ENCODE measurements at regions not wholly inside any gene's neighbourhood (a gene's known extent, or its start where the extent isn't known, plus 50 kb on each side); places are given as distances from the start of the nearest gene placed in this dataset.

DNA sequence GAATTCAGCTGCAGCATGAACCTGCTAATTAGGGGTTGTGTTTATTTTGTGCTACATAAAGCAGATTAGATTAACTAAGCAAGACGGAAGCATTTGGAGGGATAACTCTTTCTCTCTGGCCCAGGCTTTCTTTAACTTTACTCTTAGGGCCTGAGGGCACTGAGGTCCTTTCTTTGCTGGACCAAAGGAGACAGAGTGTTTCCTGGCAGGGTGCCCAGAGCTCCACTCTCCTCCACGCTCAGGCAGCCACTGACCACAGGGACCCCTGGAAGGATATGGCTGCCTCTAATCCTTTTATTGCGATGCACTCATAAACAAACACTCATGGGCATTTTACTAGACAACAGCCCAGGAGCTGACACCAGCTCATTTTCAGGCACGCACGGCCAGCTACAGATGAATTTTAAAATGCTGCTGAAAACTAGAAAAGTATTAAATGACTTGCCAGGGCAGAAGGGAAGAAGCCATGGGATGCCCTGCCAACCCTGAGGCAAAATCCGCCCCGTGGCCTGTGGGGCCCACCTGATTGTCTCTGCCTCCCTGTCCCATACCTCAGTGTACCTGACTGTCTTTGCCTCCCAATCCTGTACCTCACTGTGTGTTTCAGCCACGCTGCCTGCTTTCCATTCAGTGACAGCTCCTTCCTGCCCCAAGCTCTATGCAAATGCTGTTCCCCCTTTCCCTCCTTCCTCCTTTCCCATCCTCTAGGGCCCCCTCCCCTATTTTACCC is 192.6 kb upstream of the NAV2 start:
- no peak for DNase-seq (ENCODE audit: low spot score)

DNA sequence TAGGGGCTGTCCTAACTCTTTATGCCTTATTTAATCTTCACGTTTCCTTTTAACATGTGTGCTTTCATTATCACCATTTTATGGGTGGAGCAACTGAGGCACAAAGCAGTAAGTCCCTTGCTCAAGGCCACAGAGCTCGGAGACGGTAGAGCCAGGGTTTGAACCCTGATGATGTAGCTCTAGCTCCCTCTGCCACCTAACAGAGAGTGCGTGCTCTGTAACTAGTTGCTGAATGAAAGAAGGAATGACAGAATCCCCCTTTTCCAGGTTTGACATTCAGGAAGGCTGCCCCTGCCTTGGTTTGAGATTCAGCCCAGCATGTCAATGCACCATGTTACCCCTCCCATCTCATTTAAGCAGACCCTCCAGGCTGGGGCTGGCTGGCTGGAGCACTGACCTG is 193.3 kb upstream of the NAV2 start:
- no peak for DNase-seq (ENCODE audit: low spot score)

DNA sequence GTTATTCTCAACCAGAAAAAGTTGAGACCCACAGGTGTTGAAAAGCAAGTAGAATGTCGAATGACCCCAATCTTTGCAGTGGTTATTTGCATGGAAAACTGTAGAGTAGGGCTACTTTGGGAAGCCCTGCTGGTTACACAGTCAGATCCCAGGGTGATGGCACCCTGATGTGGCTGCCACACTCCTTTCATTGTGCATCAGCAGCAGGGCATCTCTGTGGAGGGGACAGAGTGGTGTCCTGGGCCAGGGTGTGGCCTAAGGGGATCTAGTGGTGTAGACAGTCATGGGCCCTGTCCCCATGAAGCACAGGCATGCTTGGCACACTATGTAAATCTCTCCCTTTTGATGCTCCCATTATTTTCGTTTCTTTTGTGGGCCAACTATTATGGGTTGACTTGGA is 199.4 kb upstream of the NAV2 start:
- DNase-seq (ENCODE audit: low spot score), result no peak

DNA sequence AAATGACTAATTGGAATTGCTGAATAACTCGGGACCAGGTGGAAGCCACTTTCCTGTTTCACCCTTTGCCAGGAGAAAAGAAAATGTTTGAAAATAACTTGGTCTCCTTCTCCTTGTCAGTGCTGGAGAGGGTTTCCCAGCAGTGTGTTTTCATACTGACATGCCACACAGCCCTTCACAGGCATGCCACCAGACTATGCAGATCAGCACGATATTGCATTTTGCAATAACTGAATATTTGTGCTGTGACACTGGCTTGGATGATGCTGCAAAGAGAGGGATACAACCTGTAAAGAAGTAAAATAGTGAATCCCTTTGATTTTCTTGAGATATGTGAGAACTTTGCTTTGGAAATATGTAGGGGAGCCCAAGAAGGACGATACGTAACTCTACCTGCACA is 200.0 kb upstream of the NAV2 start:
- no peak for DNase-seq (ENCODE audit: low spot score)

DNA sequence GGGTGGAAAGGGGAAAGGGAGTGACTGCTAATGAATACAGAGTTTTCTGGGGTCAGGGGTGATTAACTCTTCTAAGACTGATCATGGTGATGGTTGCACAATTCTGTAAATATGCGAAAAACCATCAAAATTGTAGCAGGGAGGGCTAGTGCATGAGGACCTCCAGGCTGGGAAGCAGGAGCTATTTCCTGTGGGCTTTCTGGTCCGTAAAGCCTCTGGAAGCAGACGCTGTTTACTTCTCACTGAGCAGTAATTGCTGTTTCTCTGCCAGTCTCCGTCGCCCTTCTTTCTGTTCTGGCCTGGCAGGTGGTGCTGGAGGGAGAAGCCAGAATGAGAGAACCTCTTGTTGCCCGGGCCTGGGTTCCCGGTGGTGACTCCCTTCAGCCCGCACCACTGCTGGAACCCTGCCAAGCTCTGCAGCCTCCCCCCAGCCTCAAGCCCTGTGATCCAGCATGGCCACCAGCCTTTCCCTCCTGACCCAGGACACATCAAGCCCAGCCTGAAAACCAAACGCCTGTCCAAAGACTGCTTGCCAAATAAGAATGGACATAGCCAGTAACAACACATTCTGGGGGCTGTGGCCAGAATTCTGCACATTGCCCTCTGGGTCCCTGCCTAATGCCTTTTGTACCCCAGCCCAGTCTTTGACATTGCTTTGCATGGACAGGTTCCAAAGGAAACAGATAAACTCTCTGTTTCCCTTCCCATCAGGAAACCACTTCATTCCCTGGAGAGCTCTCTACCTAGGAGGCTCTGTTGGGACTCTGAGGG is 201.0 kb upstream of the NAV2 start:
- no peak for DNase-seq (ENCODE audit: low spot score)

DNA sequence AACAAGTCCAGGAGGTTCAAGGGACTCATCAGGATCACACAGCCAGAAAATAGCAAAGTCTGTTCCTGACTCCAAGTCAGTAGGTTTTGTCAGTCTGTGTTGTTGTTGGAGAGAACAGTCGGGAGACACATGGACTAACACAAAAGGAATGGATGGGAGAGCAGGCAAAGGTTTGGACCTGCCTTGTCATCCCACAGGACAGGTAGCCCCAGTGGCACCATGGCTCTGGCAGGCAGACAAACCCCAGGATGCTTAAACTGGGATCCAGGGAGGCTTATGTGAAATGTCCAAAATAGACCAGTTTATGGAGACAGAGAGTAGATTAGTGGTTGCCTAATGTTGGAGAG is 201.6 kb upstream of the NAV2 start:
- no peak for DNase-seq (ENCODE audit: low spot score)

DNA sequence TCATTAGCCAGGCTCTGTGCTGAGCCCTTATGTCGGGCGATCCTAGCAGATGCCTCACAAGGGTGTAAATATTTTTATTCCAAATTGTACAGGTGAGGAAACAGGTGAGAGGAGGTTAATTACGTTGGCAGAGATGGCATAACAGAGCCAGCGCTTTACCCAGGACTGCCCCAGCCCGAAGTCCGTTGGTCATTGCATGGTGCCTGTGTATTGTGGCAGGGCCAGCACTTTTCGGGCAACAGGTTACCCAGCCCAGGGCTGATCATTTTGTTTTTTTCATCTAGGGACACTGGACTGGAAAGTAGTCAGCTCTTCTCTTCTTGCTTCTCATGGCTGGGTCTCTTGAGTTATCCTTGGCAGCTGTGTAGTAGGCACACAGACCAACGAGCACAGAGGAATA is 202.2 kb upstream of the NAV2 start:
- no peak for DNase-seq (ENCODE audit: low spot score)

DNA sequence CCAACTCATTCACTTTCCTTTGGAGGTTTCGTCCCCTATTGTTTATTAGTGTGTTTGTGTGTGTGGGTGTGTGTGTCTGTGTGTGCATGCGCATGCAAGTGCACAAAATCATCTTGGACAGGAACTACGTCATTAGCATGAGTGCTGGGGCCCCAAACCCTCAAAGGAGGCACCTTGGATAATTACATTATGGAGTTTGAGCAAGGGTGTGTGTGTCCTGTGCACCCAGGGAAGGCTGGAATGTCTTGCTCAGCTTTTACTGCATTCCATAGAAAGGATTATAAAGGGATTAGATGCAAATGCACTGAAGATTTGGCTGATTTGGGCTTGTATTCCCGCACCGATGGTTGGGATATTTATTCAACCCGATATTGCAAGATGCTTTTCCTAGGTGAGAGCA is 203.4 kb upstream of the NAV2 start:
- no peak for DNase-seq (ENCODE audit: low spot score)

DNA sequence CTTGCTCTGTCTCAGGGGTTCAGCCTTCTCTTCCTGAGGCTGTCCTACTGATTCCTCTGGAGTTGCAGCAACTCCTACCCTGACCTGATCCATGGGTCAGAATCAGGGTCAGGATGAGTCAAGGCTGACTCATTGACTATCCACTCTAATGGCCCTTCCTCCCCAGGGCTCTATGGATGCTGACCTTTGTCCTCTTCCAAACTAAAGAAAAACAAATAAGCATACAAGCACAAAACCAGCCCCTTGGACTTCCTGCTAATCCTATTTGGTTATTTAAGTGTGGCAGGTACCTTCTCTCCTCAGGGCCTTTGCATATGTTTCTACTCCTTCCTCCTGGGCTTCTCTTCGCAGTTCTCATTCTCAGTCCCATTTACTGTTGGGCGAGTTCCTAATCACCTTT is 204.5 kb upstream of the NAV2 start:
- peak; percentile 34 for DNase-seq (ENCODE audit: low spot score)

DNA sequence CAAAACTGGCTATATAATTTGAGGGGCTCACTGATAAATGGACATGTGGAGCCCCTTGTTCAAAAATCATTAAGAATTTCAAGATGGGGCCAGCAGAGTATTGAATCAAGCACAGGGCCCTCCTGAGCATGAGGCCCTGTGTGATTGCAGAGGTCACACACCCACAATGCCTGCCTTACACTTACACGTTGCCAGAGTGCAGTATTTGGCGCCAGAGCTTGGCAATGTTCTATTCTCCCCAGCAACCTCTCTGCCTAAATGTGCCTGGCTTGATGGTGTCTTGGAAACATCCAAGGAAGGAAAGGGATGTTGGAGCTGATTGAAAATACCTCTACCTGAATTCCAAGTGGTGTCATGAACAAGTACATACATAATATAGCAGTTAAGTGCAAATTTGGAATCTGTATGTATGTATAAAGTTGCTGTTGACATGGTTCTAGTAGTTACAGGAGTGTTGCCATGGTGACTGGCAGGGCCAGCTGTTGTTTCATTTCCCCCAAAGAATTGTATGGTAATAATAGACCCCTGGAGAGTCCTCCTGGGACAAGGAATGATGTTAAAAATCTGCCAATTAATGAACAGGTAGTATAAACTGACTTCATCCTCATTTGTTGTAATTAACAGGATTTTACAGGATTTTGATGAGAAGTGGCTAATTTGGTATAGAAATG is 205.7 kb upstream of the NAV2 start:
- no peak for DNase-seq (ENCODE audit: low spot score)

DNA sequence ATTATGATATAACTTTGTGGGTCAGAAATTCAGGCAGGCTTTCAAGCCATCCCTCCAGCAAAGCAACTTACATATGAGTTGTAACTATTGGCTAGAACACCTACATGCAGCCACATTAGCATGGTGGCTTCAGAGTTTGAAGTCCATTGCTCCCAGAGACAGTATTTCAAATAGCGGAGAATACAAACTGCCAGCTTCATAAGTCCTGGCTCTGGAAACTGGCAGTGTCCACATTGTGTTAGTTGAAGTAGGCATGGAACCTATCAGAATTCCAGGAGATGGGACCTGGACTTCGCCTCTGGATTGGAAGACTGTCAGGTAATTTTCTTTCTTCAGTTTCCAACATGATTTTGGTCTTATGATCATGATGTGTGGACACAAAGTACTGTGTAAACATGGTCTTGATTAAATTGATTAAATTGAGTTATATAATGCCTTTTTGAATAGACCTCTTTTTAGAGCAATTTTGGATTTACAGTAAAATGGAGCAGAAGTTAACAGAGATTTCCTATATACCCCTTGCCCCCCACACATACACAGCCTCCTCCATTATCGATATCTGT is 209.9 kb upstream of the NAV2 start:
- DNase-seq (ENCODE audit: low spot score), result no peak

DNA sequence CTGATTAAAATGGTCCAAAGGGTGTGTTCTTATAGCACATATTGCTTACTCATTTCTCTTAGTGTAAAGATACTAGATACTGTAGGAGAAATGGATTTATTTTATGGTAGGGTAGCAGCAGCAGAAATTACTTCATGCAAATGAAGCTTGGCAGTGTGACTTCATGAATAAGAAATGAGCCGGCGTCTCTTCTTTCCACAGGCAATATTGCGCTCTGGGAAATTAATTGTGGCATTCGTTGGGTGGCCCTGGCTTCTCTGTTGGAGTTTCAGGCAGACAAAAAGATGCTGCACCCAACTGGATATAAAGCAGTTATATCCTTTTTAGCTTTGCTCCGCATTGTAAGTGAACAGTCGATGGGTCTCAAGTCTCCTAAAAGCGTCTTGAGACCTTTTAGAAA is 211.0 kb upstream of the NAV2 start:
- DNase-seq (ENCODE audit: low spot score), result no peak

DNA sequence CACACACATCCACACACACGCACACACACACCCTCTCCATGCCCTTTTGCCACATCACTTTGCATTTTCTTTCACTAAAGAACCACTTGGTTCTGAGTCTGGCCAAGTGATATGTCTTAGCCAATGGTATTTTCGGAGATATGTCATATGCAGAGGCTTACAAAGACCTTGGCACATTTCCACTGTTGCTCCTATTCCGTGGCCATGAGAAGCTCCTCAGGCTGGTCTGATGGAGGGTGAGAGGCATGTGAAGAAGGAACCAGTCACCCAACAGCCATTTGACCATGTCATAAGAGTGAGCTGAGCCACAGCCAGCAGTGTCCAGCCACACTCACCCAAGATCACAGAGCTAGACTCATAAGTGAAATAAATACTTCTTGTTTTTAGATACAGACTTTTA is 212.6 kb upstream of the NAV2 start:
- no peak for DNase-seq (ENCODE audit: low spot score)

DNA sequence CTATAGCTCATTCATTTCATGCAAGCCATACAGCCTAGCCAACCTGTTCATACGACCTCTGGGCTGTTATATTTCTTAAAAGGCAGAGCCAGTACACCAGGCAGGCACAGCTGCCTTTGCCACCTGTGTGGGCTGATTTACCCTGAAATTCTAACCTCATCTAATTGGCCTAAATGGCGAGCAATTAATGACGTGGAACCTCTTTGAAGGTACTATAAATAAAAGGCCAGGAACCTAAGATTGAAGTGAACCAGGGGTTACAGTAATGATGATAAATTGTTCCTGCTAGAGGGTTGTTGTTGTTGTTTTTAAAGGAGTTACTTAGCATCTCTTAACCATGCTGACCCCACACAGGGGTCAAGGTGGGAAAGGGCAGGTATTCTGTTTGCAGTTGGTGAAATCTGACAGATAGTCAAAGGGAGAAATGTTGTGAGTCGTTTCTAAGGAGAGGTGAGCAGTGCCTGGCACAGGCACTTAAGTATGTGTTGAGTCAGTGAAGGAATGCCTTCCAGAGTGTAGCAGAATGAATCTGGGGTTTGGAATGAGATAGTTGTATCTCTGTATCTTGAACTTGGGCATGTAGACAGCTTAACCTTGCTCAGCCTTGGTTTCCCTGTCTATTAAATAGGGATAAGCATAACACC is 213.5 kb upstream of the NAV2 start:
- DNase-seq (ENCODE audit: low spot score), result no peak

DNA sequence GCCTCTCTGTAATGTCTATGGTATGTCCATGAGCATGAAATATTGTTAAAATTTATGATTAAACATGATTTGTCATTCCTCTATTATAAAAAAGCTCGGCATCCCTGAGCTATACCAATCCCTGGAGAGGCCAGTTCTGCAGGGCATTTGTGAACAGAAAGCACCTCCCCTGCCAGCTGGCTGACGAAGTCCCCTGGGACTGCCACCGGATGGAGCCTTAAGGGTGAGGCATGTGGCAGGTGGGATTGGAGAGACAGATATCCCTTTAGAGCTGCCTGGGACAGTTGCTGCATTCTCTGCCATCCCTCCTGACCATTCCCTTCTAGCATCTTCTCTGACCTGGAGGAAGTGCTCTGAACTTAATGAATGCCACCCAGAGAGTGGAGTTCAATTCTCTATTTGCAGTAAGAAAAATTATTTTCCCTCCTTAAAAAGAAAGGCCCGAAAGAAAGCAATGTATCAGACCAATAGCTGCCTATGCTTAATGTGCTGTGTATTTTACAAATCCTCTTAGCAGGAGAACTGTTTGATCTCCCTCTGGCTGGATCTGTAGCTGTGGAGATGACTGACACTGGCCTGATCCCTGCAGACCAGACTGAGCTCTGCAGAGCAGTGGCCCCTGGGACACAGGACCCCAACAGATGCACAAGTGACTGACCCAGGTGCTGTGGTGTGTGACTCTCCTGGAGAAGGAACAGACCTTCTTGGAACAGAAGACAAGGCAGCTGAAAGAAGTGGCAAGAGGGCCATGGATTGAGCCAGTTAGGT is 219.0 kb upstream of the NAV2 start:
- no peak for DNase-seq (ENCODE audit: low spot score)

DNA sequence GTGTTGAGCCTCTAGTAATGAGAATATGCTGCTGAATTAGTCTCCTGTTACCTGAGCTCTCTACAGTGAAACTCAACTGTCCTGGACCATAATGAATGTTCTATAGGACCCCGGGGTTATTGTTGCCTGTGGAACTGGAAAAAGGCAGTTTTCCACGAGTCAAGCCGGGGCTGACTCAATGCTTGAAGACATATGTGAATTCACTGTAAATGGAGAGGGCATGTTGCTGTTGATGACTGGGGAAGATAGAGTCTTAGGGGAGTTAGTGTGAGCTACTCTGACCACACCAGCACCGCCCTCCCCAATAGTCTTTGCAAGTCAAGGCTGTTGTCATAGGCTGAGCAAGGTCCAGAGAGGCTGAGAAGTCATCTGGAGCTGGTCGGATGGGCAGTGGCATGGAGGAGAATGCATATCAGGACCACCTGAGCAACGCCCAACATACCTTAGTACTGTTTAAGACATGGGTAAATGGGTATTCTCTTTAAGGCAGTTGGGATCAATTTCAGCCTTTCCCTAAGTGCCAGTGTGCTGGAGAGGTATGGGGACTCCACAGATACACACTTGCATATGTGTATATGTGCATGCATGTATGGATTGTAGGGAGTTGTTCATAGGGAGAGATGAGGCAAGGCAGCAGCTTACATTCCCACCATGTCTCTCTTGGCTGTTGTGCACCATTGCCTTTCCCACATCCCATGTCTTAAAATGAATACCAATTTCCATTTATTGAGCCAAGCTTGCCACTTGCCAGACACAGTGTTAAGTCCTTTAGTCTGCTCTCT is 230.1 kb upstream of the NAV2 start:
- no peak for DNase-seq (ENCODE audit: low spot score)

DNA sequence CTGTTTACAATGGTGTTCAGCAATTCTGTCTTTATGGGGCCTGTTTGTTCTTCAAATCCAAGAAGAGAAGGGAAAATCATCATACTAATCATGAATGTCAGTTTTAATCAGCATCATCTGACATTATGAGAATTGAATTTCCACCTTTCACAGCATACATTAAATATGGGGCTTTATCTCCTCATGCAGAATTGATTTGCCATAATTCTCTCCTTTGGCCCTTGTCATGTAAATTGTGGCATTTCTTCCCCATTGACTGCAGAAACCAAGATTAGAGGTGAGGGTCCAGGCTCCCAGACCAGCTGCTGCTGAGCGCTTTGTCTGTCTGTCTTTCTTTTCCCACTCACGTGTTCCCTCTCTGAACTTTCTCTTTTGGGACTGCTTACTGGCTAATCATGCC is 232.1 kb upstream of the NAV2 start:
- no peak for DNase-seq (ENCODE audit: low spot score)

DNA sequence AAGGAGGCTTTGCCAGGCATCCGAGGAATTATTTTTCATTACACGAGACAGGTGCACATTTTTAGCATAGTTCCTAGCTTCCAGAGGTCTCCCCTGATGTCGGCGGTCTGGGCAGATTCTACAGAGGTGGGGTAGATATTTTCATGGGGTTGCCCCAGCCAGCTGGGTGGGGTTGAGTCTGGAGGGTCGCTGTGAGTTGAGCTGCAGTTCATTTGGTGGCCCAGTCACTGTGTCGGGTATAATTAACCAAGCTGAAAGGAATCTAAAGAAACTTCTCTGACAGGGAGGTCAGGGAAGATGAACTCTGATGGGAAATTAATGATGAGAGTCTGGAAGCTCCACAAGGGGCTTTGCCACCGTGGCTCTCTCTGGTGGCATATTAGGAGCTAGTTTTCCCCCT is 233.7 kb upstream of the NAV2 start:
- no peak for DNase-seq (ENCODE audit: low spot score)

DNA sequence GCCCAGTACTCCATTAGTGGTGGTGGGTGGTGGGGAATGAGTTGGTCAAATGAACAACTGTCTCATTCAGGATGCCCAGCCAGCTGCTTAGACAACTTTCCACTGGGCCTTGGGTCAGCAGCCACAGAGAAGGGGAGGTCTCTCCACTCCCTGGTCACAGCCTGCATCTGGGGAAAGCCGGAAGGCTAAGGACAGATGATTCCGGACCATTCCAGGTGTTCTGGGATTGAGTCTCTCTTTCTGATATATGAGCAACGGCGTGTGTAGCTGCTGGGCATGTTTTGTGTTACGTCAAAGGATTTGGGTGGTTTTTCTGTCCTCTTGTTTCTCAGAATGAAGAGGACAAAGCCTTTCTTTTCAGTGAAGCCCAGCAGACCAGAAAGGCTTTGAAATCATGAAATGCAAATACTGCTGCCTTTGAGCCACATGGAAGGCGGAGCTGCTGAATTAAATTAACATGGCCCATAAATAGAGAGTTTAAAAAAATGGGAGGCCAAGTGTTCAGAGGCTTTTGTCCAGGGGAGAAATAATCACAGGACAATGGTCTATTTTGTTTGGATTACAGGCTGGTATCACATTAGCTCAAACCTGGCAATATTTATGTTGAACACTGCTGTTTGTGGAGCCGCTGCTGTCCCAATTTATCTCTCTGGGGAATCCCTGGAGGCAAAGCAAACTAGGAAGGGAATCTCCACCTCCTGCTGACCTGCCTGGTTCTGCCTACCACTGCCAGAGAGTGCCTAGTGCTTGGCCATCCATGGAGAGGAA is 234.4 kb upstream of the E2F8 start:
- DNase-seq (ENCODE audit: low spot score), result no peak

DNA sequence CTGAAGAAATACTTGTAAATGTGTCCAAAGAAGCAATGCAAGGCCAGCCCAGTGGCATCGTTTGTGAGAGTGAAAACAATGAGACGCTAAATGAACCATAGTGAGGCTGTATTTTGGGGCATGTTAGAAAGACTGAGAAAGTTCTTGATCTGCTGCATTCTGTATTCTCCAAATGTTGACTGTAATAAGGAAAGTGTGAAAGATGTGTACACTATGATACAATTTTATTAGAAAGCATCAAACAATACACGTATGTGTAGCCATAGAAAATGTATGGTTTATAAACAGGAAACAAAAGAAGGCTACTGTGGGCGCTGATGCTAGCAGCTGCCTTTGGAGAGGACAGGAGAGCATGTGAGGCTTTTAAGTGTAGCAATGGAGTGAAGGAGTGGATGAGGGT is 233.5 kb upstream of the E2F8 start:
- no peak for DNase-seq (ENCODE audit: low spot score)
